ENCODE measurements at regions not wholly inside any gene's neighbourhood (a gene's known extent, or its start where the extent isn't known, plus 50 kb on each side); places are given as distances from the start of the nearest gene placed in this dataset.

GRCh38 chr2:155240176-155240575 lies 541.7 kb downstream of the KCNJ3 start:
- H3K36me3 ChIP-seq: no peaks in the 10 kb centered on the region
- no peak for DNase-seq
- H3K27ac ChIP-seq: no peak overlapping the region
- no peaks in the 10 kb centered on the region for H3K27me3 ChIP-seq
- TF ChIP-seq, protein P1, sequence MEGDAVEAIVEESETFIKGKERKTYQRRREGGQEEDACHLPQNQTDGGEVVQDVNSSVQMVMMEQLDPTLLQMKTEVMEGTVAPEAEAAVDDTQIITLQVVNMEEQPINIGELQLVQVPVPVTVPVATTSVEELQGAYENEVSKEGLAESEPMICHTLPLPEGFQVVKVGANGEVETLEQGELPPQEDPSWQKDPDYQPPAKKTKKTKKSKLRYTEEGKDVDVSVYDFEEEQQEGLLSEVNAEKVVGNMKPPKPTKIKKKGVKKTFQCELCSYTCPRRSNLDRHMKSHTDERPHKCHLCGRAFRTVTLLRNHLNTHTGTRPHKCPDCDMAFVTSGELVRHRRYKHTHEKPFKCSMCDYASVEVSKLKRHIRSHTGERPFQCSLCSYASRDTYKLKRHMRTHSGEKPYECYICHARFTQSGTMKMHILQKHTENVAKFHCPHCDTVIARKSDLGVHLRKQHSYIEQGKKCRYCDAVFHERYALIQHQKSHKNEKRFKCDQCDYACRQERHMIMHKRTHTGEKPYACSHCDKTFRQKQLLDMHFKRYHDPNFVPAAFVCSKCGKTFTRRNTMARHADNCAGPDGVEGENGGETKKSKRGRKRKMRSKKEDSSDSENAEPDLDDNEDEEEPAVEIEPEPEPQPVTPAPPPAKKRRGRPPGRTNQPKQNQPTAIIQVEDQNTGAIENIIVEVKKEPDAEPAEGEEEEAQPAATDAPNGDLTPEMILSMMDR (IDR thresholded peaks at IDR 0.05): no peak
- H3K9me3 ChIP-seq: no peaks in the 10 kb centered on the region
- no peak overlapping the region for H3K4me3 ChIP-seq
- intact Hi-C loops (cut with DNase I; ENCODE audit: low total_unique reads): no loop called here
- H3K4me1 ChIP-seq: no peaks in the 10 kb centered on the region

DNA sequence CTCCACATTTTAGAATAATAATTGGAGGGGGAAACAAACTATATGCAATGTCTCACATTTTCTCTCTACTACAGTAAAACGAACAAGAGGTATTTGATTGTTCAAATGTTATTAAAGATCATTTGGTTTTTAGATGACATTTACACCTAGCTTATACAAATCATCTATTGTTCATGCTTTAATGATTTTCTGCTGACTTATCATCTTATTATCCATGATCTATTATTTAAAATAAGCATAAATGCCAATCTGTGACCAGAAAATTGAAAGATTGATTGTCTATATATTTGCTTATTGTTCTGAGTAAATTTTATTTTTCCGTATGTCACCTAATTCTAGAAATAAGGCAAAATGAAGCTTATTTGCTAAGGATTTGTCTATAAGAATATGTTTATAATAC lies 537.2 kb downstream of the KCNJ3 start:
- Histone ChIP-seq H3K36me3 (no peaks in the 10 kb centered on the region), H3K4me3 (no peak overlapping the region), H3K9me3 (no peaks in the 10 kb centered on the region), H3K4me1 (no peaks in the 10 kb centered on the region), H3K27ac (no peak overlapping the region), H3K27me3 (no peaks in the 10 kb centered on the region)
- intact Hi-C loops (cut with DNase I; ENCODE audit: low total_unique reads): no loop called here
- TF ChIP-seq, protein P1 (IDR thresholded peaks at IDR 0.05): no peak
- no peak for DNase-seq

GRCh38 chr2:155223781-155224406 lies 525.4 kb downstream of the KCNJ3 start:
- Histone ChIP-seq H3K4me3 (no peak overlapping the region), H3K27ac (no peak overlapping the region), H3K9me3 (no peaks in the 10 kb centered on the region), H3K4me1 (no peaks in the 10 kb centered on the region), H3K27me3 (no peaks in the 10 kb centered on the region), H3K36me3 (no peaks in the 10 kb centered on the region)
- intact Hi-C loops (cut with DNase I; ENCODE audit: low total_unique reads): no loop called here
- DNase-seq: no peak
- TF ChIP-seq, protein P1 (IDR thresholded peaks at IDR 0.05): peak; percentile 44

DNA sequence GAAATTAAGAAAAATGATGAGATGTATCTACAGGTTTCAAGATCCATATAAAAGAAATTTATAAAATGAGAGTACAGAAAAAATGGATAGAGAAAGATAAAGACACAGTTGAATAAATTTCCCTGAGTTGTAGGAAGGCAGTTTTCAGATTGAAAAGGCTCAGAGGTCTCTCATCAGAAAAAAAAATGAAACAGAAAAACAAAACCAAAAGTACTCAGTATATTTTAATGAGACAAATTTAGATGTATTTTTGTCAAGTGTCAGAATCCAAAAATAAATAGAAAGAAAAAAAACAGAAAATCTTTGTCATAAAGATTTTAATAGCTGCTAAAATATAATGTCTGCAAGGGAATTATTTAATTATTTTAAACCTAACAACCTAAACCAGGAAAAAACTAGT lies 520.5 kb downstream of the KCNJ3 start:
- no peak for DNase-seq
- H3K36me3 ChIP-seq: no peaks in the 10 kb centered on the region
- no peak overlapping the region for H3K4me3 ChIP-seq
- H3K27me3 ChIP-seq: no peaks in the 10 kb centered on the region
- TF ChIP-seq, protein P1 (IDR thresholded peaks at IDR 0.05): no peak
- intact Hi-C loops (cut with DNase I; ENCODE audit: low total_unique reads): no loop called here
- H3K4me1 ChIP-seq: no peaks in the 10 kb centered on the region
- H3K27ac ChIP-seq: no peak overlapping the region
- H3K9me3 ChIP-seq: no peaks in the 10 kb centered on the region

DNA sequence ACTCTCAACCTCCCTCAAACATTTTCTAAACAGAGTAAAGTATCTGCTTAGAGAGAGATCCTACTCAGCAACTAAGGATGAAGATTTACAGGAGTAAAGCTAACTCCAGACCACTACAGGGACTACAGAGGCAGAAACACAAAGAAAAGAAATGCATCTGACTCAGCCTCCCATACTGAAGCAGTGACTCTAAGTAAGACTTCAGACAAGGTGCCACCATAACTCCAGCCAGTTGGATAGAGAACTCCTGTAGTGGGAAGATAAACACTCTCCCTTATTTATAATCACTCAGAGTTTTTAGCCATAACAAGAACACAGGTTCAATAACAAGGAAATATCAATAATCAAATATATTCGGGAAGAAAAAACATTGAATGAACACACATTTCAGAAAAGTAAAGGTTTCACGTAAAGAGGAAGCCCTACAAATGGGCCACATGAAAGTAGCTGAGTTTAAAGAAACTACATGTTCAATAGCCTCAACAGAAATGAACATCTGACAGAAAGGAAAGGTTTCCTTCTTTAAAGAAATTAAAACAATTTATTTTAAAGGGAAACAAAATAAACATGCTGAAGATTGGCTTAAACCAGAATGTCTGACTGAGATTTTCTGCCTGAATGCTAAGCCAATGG lies 519.9 kb downstream of the KCNJ3 start:
- Histone ChIP-seq H3K27ac (no peak overlapping the region), H3K36me3 (no peaks in the 10 kb centered on the region), H3K9me3 (no peaks in the 10 kb centered on the region), H3K27me3 (no peaks in the 10 kb centered on the region), H3K4me3 (no peak overlapping the region), H3K4me1 (no peaks in the 10 kb centered on the region)
- TF ChIP-seq, protein P1 (IDR thresholded peaks at IDR 0.05): no peak
- DNase-seq: no peak
- intact Hi-C loops (cut with DNase I; ENCODE audit: low total_unique reads): no loop called here
